ENCODE measurements at regions not wholly inside any gene's neighbourhood (a gene's known extent, or its start where the extent isn't known, plus 50 kb on each side); places are given as distances from the start of the nearest gene placed in this dataset.

DNA sequence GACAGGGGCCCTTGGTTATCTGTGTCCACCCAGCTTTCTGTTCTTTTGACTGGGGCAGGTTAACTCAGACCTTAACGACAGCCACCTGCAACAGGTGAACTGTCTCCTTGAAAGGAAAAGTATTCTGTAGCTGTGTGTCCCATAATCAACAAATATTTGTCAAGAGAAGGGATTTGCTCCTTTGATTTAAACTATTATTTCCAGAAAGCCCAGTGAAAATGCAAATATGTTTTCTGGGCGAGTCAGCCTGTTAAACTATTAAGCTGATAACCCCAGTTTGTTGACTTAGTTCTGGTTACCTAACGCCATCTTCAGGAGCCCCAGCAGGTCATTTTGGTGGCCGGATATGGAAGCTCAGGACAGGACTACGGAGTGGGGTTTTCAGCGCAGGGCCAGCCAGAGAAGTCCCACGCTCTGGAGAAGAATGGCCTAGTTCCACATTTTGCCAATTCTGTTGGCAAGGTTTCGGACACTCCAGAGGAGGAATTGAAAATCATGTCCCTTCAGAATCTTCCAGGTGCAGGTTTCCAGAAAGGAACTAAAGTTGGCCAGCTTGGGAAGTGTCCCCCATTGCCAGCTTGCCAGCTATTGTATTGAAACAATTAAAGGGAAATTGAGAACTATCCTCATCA lies 54.5 kb downstream of the ADRA2A start:
- DNase-seq: no peak

GRCh38 chr10:111137007-111137406 lies 60.2 kb downstream of the ADRA2A start:
- no peak for DNase-seq

- no peak for DNase-seq
Observed at GRCh38 chr10:111137587-111137986, 60.8 kb downstream of the ADRA2A start.

DNA sequence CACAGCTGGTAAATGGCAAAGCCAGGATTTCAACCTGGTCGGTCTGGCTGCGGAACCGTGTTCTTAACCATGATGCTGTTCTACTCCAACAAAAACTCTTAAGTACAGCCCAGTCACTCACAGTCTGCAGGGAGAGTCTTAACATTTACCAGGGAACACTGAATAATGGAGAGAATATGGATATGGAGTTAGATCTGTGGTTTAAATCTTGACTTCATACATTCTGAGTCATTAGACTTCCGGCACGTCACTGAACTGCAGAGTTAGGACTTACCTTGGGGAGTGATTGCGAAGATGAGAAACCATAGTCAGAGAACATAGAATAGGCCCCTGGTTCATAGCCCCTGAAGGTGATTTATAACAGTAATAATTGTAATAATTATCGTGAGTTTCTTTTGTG lies 61.7 kb downstream of the ADRA2A start:
- DNase-seq: no peak

DNA sequence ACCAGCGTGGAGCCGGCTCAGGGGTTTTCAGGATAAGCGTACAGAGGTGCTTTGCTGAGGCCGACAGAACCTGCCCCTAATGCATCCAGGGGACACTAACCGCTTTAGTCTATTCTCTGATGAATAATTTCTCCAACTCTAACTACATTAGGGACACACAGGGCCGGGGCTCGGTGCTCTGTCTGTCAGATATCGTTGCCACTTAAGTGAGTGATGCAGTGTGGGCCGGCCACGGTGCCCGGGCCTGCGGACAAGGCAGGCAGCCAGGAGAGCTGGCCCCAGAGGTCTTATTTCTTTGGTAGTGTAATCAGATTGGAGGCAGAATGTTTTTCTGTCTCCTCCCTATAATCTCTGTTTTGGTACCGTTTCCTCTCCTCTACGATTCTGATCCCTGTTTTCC lies 62.7 kb downstream of the ADRA2A start:
- DNase-seq: no peak

GRCh38 chr10:111142092-111142768 lies 65.4 kb downstream of the ADRA2A start:
- no peak for DNase-seq

GRCh38 chr10:111146025-111146640 lies 69.3 kb downstream of the ADRA2A start:
- DNase-seq: no peak

GRCh38 chr10:111148025-111148424 lies 71.2 kb downstream of the ADRA2A start:
- no peak for DNase-seq

GRCh38 chr10:111148440-111148839 lies 71.6 kb downstream of the ADRA2A start:
- no peak for DNase-seq

DNA sequence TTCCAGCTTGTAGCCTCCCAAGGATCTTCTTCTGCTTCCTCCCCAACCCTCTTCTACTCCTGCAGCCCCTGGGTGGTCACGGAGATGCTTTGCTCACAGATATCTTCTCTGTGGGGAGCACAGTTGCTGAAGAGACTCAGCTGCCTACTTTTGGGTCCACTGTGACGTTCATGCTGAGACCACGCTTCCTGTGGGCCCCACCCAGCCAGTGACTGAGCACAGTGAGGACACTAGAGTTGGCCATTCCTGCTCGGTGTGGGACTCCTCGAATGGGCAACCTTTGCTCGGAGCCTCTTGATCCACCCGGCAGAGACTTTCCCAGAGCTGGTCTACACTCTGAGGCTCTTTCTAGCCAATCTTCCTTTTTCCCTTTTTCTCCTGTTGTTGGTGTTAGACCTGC lies 73.9 kb downstream of the ADRA2A start:
- no peak for DNase-seq

DNA sequence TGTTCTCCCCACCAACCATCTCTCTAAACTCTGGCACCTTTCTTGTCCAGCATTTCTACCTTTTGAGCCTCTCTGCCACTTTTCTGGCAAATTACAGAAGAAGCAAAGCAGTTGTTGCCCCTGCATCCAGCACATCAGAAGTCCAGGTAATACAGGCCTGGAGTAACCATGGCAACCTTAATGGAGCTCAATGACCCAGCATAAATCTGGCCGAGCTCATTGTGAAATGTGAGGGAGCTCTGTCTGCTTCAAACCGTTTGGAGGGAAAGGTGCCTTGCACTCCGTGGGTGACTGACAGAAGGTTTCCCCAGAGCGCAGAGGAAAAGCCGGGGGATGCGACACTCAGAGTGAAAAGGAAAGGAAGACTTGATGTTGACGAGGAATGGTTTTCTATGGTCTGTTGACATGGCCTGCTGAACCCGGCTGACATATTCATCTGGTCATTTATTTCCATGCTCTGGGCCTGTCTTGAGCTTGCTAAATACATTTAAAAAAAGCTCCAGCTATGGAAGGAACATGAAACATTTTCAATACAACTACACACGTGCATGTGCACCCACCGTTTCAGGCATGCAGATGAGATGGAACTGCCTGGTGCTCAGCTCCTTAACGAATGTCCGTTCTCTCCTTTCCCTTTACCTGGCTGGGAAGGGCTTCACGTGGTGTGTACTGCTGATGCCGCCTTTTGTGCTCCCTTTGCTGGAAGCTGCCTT lies 74.9 kb downstream of the ADRA2A start:
- no peak for DNase-seq

DNA sequence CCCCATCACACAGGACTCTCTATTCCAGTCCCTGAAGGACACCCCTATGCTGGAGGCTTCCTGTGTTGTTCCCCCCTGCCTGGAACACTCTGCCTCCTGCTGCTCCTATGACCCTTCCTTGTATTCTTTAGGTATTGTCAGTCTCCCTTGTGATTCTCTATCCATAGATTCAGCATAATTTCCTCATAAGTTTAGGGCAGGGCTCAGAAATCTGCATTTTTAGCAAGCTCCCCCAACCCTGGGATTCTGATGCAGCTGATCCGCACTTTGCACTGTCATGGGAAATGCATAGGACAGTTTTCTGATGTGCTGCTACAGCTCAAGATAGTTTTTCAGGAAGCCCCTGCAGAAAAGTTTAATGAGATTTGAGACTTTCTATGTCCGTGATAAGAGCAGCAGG lies 79.9 kb downstream of the ADRA2A start:
- DNase-seq: no peak

GRCh38 chr10:111158595-111158994 lies 81.8 kb downstream of the ADRA2A start:
- no peak for DNase-seq

DNA sequence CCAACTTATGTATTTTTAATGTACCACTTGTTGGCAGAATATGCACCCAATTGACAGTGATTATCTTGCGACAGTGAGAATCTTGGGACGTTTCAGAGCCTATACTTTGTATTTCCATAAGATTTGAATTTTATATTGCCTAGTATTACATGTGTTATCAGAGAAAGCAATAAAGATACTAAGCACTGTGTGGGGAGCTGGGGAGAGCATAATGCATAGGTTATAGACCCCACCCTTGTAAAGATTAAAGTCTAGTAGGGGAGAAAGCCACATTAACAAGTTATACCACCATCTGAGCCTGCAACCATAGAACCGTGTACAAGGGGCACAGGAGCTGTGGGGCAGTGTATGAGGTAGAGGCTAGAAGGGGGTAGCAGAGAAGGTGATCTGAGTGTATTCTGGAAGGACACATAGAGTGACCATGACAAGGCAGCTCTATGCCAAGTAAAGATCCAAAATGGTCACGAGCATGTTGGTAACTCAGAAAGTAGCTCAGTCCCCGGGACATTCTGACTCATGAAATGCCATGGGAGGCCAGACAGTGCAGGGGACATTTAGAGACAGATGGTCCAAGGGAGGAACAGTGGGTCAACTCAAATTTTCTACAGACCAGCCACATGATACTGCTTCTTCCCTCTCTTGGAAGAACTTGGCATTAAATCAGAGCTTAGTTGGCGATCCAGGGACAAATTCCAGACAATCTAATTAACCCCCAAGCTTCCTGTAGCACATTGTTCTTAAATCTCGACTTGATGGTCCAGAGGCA lies 84.5 kb downstream of the ADRA2A start:
- DNase-seq: no peak

DNA sequence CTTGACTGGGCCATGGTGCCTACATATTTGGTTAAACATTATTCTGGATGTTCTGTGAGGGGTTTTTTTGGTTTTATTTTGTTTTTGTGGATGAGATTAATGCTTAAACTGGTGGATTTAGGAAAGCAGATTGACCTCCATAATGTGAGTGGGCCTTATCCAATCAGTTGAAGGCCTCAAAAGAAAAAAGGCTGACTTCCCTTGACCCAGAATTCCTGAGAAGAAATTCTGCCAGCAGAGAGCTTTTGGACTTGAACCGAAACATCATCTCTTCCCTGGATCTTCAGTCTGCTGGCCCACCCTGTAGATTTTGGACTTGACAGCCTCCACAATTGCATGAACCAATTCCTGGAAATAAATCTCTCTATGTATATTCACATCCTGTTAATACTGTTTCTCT lies 94.4 kb downstream of the ADRA2A start:
- DNase-seq: no peak

DNA sequence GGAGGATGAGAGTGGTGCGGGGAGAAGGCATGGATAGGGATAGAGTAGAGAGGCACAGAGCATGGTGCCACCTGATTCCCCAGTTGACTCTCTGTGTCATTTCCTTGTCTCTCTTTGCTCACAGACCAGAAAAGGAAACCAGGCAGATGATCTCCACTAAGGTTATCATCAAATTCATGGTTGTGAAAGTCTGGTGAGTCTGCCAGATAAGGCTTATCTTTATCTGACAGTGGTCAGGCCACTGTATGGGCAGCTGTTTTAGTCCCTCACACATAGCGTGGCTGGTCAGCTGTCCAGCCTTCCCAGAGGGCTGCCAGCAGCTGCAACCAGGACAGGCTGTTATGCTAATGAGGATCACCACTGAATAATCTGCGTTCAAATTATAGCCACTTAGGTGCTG lies 99.0 kb downstream of the ADRA2A start:
- DNase-seq: no peak

GRCh38 chr10:111177379-111177778 lies 100.5 kb downstream of the ADRA2A start:
- no peak for DNase-seq

- DNase-seq: no peak
Observed at GRCh38 chr10:111179514-111179913, 102.7 kb downstream of the ADRA2A start.

- no peak for DNase-seq
Observed at GRCh38 chr10:111186358-111186757, 109.5 kb downstream of the ADRA2A start.

DNA sequence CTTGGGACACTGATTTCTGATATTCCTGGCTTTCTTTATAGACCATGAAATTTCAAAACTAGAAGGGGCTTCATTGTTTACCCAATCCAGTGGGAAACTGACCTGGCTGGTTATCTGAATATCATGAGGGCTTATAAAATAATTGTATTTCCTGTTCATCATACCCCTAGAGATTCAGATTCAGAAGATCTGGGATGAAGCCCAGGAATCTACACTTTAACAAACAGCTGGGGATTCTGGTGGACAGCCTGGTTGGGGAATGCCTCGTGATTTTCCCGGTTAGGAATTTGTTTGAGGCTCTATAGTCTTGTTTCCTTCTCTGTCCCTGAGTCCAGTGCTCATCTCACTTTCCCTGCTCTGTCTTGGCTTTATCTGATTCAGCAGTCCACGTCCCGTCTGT lies 110.3 kb downstream of the ADRA2A start:
- DNase-seq: no peak

DNA sequence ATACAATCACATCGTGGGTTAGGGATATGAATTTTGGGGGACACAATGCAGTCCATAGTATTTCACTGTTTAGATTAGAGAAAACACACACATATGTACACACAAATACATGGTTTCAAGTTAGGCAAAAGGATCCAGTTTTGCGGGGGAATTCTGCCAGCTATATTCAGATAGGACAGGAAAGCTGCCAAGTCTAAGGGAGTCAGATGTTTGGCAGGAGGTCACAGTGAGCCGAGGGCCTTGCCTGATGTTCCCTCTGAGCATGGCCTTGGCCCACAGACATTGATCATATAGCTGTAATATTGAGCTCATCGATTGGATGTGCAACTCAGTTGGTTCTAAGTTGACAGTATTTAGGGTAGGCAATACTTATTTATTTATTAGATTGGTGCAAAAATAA lies 122.8 kb downstream of the ADRA2A start:
- no peak for DNase-seq

- DNase-seq: no peak
Observed at GRCh38 chr10:111200505-111201186, 123.8 kb downstream of the ADRA2A start.

DNA sequence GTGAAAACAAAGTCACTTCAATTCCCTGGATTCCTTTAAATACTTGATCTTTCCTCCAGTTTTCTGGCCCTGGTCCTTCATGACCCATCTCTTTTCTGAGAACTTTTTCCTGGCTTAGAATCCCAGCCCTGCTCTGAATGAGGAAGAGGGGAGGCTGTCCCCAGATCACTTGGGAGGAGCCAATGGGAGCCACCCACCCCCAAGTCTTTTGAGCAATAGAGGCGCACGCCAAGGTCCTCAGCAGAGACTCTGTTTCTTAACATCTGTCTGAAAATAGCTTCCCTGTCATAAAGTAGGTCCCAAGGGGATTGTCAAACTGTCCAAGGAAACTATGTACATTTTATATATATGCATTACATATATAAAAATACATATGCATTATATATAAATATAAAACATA lies 126.8 kb downstream of the ADRA2A start:
- DNase-seq: no peak

Measured in CD4-positive, alpha-beta T cell treated with Interleukin-10 for 1 hour (primary cell).